Activated CD4-positive, CD25-positive, alpha-beta regulatory T cell treated with anti-CD3 and anti-CD28 coated beads, Interleukin-2, amount 50 U/mL, for 16 hours (primary cell): ENCODE measurements at regions not wholly inside any gene's neighbourhood (a gene's known extent, or its start where the extent isn't known, plus 50 kb on each side); places are given as distances from the start of the nearest gene placed in this dataset.

Experiments used
- DNase-seq: peaks from one replicate; pipeline ENCODE4 v3.0.0-alpha.2; 2020; ENCODE audit warnings: low read depth, low spot score

DNA sequence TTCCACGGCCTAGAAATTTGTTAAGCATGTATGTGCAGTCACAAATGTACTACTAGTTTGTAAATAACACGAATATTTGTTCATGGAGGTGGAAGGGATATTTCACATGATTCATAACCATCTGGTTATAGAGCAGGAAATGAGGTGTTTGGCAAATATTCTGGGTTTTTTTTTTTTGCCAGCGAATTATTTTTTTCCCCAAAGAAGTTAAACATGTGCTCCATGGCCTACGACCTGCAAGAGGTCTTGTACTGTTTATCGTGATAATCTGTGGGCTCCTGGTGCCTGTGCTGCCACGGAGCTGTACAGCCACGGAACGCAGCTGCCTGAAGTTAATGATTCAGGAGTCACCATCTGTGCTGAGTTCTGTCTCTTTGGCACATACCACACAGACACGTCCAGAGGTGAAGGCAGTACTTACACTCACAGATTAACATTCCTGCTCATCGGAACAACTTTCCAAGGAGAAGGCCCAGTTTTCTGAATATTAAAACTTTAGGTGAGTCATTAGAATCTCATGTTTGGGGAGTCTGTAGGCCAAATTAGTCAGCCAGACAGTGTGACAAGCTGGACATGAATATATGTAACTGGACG lies 156.3 kb downstream of the TMX1 start:
- no peak for DNase-seq

DNA sequence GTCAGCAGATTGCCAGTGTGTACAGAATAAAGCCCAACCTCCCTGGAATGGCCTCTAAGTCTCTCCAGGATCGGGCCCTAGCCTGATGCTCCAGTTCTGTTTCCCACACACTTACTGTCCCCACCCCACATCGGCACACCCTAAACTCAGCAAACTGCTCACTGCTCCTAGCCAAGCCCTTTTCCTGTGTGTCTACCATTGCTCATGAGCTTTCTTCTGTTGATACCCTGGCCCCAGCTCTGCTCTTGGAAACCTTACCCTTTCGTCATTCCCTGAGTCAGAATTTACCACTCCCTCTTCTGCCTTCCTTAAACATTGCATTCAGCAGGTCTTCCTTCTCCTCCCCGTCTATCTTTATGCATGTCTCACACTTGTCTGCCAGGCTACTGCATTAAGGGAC lies 158.9 kb downstream of the TMX1 start:
- DNase-seq = no peak

DNA sequence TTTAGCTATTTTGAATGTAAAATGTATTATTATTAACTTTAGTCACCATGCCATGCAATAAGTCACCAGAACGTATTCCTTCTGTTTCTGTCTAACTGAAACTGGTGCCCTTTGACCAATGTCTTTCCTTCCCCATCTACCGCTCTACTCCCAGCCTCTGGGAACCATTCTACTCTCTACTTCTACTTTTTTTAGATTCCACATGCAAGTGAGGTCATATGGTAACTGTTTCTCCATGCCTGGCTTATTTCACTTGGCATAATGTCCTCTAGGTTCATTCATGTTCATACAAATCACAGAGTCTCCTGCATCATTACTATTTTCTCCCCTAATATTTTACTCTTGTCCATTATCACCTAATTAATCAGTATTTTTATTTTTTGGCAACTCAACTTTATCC lies 160.1 kb downstream of the TMX1 start:
- DNase-seq = no peak

GRCh38 chr14:51401272-51401671 lies 161.2 kb downstream of the TMX1 start:
- no peak for DNase-seq

- no peak for DNase-seq
Observed at GRCh38 chr14:51401756-51402155, 161.7 kb downstream of the TMX1 start.

DNA sequence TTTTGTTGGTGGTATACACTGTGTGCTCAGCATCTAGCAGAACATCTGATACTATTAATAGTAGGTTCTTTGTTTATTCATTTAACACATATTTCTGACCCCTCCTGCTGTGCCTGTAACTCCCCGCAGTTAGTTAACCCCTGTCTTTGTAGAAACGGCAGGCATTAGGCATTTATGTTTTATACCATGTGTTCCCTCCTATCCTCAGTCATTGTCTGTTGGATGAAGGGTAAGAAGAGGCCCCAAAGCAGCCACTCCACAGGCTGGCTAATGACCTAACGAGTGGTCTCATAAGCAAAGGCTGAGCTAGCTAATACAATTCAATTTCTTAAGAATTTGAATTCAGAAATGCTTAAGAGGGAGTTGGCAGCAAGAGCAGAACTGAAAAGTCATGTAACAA lies 170.8 kb downstream of the TMX1 start:
- DNase-seq = no peak

- peak; percentile 2 for DNase-seq
Observed at GRCh38 chr14:51419685-51420084, 179.6 kb downstream of the TMX1 start.

DNA sequence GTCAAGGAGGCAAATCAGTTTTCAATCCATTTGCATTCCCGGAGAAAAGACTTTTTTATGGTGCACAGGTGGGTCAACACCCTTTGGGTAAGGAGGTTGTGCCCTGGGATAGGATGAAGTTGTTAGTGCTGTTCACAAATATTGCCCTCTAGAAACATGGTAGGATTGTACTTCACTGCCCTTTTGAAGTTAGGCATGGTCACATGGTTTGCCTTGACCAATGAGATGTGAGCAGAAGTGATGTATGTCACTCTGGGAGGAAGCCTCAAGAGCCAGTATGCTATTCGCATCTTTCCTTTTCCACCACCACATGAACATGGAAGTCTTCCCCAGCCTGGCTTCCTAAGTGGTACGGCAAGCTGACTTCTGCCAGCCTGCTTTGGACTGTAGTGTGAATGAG lies 182.7 kb downstream of the TMX1 start:
- no peak for DNase-seq

DNA sequence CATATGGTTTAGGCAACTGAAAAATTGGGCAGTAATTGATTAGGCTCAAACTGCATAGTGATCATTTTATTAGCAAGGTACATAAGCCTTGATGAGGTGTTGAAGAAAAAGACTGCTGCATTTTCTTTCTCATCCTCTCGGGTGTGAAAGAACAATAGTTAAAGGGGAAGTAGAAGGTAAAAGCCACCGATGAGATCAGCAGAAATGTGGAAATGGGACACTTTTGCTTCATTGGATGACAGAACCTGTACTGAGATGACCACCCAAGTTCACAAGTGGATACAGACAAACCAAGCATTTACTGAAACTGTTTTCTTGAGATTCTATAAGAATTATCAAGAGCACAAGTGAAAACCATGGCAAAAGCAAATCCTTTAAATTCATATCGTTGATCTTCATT lies 184.0 kb downstream of the TMX1 start:
- no peak for DNase-seq

DNA sequence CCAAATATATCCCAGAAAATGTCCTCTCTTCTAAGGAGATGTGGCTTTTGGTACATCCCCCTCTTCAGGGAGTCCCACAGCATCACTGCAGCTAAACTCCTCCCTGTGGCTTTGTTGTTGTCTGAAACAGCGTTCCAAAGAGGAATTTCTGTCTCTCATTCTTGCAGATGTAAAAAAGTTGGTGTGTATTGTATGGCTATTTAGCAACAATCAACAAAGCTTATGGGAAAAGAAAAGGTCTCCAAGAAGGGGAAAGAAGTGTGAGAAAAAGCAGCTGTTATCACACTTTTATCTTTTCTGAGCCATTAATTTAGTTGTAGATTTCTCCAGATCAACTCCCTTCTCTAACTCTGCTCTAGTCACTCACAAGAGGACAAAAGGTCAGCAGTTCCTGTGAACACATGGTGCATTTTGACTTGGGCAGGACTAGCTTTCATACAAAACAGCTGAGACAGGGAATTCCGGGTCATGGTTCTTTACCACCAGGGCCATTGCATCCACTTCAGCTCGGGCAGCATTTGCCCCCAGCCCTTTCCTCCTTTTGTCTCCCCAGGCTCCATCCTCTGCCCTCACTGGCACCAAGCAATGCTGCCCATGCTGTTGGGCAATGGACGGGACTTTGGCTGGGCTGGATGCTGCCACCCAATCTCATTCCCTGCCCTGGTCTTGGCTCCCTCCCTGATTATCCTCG lies 184.7 kb downstream of the TMX1 start:
- no peak for DNase-seq

- no peak for DNase-seq
Observed at GRCh38 chr14:51428981-51429380, 188.9 kb downstream of the TMX1 start.

DNA sequence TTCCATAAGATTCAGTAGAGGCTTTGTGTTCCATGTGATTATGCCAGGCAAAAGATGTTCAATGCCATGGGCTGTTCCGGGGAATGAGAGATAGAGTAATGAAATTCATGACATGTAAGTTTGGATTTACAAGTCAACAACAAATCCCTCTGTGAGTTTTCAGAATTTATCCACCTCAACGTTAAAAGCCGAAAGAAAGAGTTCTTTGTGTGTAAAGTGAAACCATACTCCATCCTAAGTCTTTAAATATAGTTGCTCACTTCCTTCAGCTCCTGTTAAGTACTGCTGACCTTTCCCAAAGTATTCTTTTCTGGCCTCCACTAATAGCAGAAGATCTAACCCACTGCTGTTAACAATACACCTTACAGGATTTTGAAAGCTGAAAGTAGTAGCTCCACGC lies 190.0 kb downstream of the TMX1 start:
- DNase-seq = no peak

DNA sequence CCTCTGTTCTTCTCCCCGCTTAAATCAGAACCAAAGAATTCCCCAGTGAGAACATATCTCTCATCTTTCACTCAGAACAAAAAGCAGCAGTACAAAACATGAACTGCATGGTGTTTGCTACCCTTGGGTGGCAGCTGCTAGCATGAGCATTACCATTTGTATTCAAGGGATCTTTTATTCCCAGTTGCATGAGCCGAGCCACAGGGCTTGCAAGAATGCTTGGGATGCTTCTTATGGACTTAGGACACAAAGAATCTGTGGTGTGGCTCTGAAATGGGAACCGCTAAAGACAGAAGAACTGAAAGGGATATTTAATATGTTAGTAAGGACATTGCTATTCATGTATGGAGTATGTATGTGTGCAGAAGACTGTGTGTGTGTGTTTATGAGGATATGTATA lies 190.6 kb downstream of the TMX1 start:
- no peak for DNase-seq

GRCh38 chr14:51431033-51431709 lies 191.1 kb downstream of the TMX1 start:
- DNase-seq = no peak

DNA sequence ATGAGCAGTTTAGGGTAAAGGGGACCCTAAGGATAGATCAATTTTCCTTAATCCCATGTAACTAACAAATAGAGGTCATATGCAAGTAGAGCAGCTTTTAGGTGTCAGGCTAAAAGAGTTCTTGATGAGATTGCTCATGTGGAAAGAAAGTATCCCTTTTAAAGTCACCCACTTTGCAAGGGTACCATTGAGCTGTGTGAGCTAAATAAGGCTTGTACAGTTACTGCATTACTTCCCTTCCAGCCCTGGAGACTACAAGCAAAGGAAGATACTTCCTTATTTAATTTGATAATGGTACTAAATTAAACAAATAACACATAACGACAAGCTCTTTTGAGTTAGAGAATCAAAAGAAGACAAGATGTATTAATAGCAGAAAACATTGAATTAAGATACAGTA lies 191.7 kb downstream of the TMX1 start:
- no peak for DNase-seq

- DNase-seq = no peak
Observed at GRCh38 chr14:51432302-51432948, 192.4 kb downstream of the TMX1 start.

GRCh38 chr14:51436630-51437029 lies 196.6 kb downstream of the TMX1 start:
- no peak for DNase-seq

DNA sequence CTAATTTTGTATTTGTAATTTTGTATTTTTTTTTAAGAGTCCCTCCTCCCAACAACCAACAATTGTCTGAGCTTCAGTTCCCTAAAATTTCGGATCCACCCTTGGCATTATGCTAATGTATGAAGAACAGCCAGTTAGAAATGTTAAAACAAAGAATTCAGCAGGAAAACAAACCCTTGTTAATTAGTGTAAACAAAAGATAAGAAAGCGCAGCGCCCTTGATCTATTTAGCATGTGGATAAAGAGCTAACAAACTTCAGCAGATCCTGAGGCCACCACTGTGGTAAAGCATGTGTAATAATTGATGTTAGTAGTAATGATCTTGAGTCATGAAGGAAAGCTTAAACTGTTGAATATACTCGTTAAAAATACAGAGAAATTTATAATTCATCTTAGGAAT lies 199.8 kb downstream of the TMX1 start:
- no peak for DNase-seq

DNA sequence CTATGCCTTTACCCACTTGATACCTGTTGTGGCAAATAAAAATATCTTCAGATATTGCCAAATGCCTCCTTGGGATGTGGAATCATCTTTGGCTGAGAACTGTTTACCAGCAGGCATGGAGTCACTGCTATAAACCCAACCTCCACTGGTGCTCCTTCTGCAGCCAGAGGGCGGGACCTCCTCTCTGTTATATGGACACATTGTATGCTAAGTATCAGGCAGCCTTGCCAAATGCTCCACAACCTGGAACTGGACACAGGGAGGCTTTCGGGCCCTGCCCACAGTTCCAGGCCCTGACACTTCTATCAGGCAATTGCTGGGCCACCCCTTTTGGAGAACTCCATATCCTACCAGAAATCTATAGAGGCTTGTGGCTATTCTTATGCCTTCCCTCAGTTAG lies 201.0 kb downstream of the TMX1 start:
- DNase-seq = no peak

- no peak for DNase-seq
Observed at GRCh38 chr14:51442513-51443175, 202.6 kb downstream of the TMX1 start.

DNA sequence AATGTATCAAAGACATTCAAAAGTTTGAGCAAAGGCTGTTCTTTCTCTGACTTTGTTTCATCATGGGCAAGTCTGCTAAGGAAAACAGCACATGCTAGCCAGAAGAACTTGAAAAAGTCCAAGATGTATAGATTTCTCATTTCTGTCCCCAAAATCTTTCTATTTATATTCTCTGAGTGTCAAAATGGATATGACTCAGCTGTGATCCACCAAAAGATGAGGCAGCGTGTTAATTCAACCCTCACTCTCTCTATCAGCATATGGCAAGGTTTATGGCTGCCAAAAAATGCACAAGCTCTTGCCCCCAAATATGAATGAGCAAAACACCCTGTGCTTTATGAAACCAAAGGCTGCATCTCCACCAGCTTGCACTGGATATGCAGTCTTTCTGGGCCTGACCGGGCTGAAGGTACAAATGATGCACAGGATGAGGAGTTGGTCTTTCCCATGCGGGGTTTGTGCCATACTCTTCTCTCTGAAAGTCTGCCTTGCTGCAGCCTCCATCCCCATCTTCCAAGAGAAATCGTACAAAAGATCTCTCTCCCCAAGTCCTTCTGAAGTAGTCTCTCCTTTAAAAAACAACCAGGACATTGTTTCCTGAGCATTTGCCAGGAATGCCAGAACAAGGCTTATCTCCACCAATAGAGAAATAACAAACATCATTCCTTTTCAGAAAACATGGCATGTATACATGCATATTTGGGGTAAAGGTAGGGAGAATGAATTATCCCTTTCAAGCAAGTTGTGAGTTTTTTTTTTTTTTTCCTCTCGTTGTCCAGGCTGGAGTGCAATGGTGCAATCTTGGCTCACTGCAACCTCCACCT lies 203.4 kb downstream of the TMX1 start:
- no peak for DNase-seq
